ENCODE measurements at regions not wholly inside any gene's neighbourhood (a gene's known extent, or its start where the extent isn't known, plus 50 kb on each side); places are given as distances from the start of the nearest gene placed in this dataset.
A peak's percentile ranks its signal among the peaks of the same experiment; 100 is the strongest.

- Histone ChIP-seq H3K27me3 (ENCODE audit: control insufficient read depth in 2 of 2, insufficient read depth in 2 of 2, low read length in 2 of 2) (no peaks in the 10 kb centered on the region), H3K4me1 (ENCODE audit: control insufficient read depth in 2 of 2, insufficient read depth in 2 of 2, low read length in 2 of 2) (no peaks in the 10 kb centered on the region), H3K9me3 (ENCODE audit: control insufficient read depth in 2 of 2, low read length in 2 of 2) (no peaks in the 10 kb centered on the region), H3K27ac (ENCODE audit: low read depth in 2 of 2, low read length in 2 of 2) (no peak overlapping the region), H3K9ac (ENCODE audit: low read depth in 1 of 2, low read length in 2 of 2) (no peak overlapping the region), H3K4me3 (ENCODE audit: low read length in 2 of 2) (no peak overlapping the region), H3K36me3 (ENCODE audit: control insufficient read depth in 2 of 2, insufficient read depth in 2 of 2, low read length in 2 of 2) (no peaks in the 10 kb centered on the region)
Measured at GRCh38 chr13:22077205-22077683, 406.4 kb downstream of the FGF9 start.

- Histone ChIP-seq H3K27me3 (ENCODE audit: control insufficient read depth in 2 of 2, insufficient read depth in 2 of 2, low read length in 2 of 2) (no peaks in the 10 kb centered on the region), H3K4me3 (ENCODE audit: low read length in 2 of 2) (no peak overlapping the region), H3K4me1 (ENCODE audit: control insufficient read depth in 2 of 2, insufficient read depth in 2 of 2, low read length in 2 of 2) (no peaks in the 10 kb centered on the region), H3K27ac (ENCODE audit: low read depth in 2 of 2, low read length in 2 of 2) (no peak overlapping the region), H3K36me3 (ENCODE audit: control insufficient read depth in 2 of 2, insufficient read depth in 2 of 2, low read length in 2 of 2) (no peaks in the 10 kb centered on the region), H3K9me3 (ENCODE audit: control insufficient read depth in 2 of 2, low read length in 2 of 2) (no peaks in the 10 kb centered on the region), H3K9ac (ENCODE audit: low read depth in 1 of 2, low read length in 2 of 2) (no peak overlapping the region)
Measured at GRCh38 chr13:22077764-22078163, 406.9 kb downstream of the FGF9 start.

- Histone ChIP-seq H3K4me3 (ENCODE audit: low read length in 2 of 2) (no peak overlapping the region), H3K4me1 (ENCODE audit: control insufficient read depth in 2 of 2, insufficient read depth in 2 of 2, low read length in 2 of 2) (no peaks in the 10 kb centered on the region), H3K27ac (ENCODE audit: low read depth in 2 of 2, low read length in 2 of 2) (no peak overlapping the region), H3K9ac (ENCODE audit: low read depth in 1 of 2, low read length in 2 of 2) (no peak overlapping the region), H3K36me3 (ENCODE audit: control insufficient read depth in 2 of 2, insufficient read depth in 2 of 2, low read length in 2 of 2) (no peaks in the 10 kb centered on the region), H3K9me3 (ENCODE audit: control insufficient read depth in 2 of 2, low read length in 2 of 2) (no peaks in the 10 kb centered on the region), H3K27me3 (ENCODE audit: control insufficient read depth in 2 of 2, insufficient read depth in 2 of 2, low read length in 2 of 2) (no peaks in the 10 kb centered on the region)
Measured at GRCh38 chr13:22079961-22080360, 409.1 kb downstream of the FGF9 start.

GRCh38 chr13:22080832-22081231 lies 410.0 kb downstream of the FGF9 start:
- Histone ChIP-seq H3K36me3 (ENCODE audit: control insufficient read depth in 2 of 2, insufficient read depth in 2 of 2, low read length in 2 of 2) (no peaks in the 10 kb centered on the region), H3K9me3 (ENCODE audit: control insufficient read depth in 2 of 2, low read length in 2 of 2) (no peaks in the 10 kb centered on the region), H3K9ac (ENCODE audit: low read depth in 1 of 2, low read length in 2 of 2) (no peak overlapping the region), H3K4me3 (ENCODE audit: low read length in 2 of 2) (no peak overlapping the region), H3K27me3 (ENCODE audit: control insufficient read depth in 2 of 2, insufficient read depth in 2 of 2, low read length in 2 of 2) (no peaks in the 10 kb centered on the region), H3K4me1 (ENCODE audit: control insufficient read depth in 2 of 2, insufficient read depth in 2 of 2, low read length in 2 of 2) (no peaks in the 10 kb centered on the region), H3K27ac (ENCODE audit: low read depth in 2 of 2, low read length in 2 of 2) (no peak overlapping the region)

GRCh38 chr13:22081430-22081829 lies 410.6 kb downstream of the FGF9 start:
- Histone ChIP-seq H3K4me1 (ENCODE audit: control insufficient read depth in 2 of 2, insufficient read depth in 2 of 2, low read length in 2 of 2) (no peaks in the 10 kb centered on the region), H3K9me3 (ENCODE audit: control insufficient read depth in 2 of 2, low read length in 2 of 2) (no peaks in the 10 kb centered on the region), H3K27me3 (ENCODE audit: control insufficient read depth in 2 of 2, insufficient read depth in 2 of 2, low read length in 2 of 2) (no peaks in the 10 kb centered on the region), H3K27ac (ENCODE audit: low read depth in 2 of 2, low read length in 2 of 2) (no peak overlapping the region), H3K36me3 (ENCODE audit: control insufficient read depth in 2 of 2, insufficient read depth in 2 of 2, low read length in 2 of 2) (no peaks in the 10 kb centered on the region), H3K9ac (ENCODE audit: low read depth in 1 of 2, low read length in 2 of 2) (no peak overlapping the region), H3K4me3 (ENCODE audit: low read length in 2 of 2) (no peak overlapping the region)

GRCh38 chr13:22082030-22082429 lies 411.2 kb downstream of the FGF9 start:
- H3K4me3 ChIP-seq (ENCODE audit: low read length in 2 of 2) = no peak overlapping the region
- H3K36me3 ChIP-seq (ENCODE audit: control insufficient read depth in 2 of 2, insufficient read depth in 2 of 2, low read length in 2 of 2) = no peaks in the 10 kb centered on the region
- H3K9me3 ChIP-seq (ENCODE audit: control insufficient read depth in 2 of 2, low read length in 2 of 2) = no peaks in the 10 kb centered on the region
- no peaks in the 10 kb centered on the region for H3K4me1 ChIP-seq (ENCODE audit: control insufficient read depth in 2 of 2, insufficient read depth in 2 of 2, low read length in 2 of 2)
- H3K27me3 ChIP-seq (ENCODE audit: control insufficient read depth in 2 of 2, insufficient read depth in 2 of 2, low read length in 2 of 2) = no peaks in the 10 kb centered on the region
- no peak overlapping the region for H3K9ac ChIP-seq (ENCODE audit: low read depth in 1 of 2, low read length in 2 of 2)
- no peak overlapping the region for H3K27ac ChIP-seq (ENCODE audit: low read depth in 2 of 2, low read length in 2 of 2)

- Histone ChIP-seq H3K4me1 (ENCODE audit: control insufficient read depth in 2 of 2, insufficient read depth in 2 of 2, low read length in 2 of 2) (no peaks in the 10 kb centered on the region), H3K27me3 (ENCODE audit: control insufficient read depth in 2 of 2, insufficient read depth in 2 of 2, low read length in 2 of 2) (no peaks in the 10 kb centered on the region), H3K9me3 (ENCODE audit: control insufficient read depth in 2 of 2, low read length in 2 of 2) (no peaks in the 10 kb centered on the region), H3K36me3 (ENCODE audit: control insufficient read depth in 2 of 2, insufficient read depth in 2 of 2, low read length in 2 of 2) (no peaks in the 10 kb centered on the region), H3K4me3 (ENCODE audit: low read length in 2 of 2) (no peak overlapping the region), H3K9ac (ENCODE audit: low read depth in 1 of 2, low read length in 2 of 2) (no peak overlapping the region), H3K27ac (ENCODE audit: low read depth in 2 of 2, low read length in 2 of 2) (no peak overlapping the region)
Measured at GRCh38 chr13:22082437-22083100, 411.7 kb downstream of the FGF9 start.

GRCh38 chr13:22085001-22085400 lies 414.1 kb downstream of the FGF9 start:
- H3K4me1 ChIP-seq (ENCODE audit: control insufficient read depth in 2 of 2, insufficient read depth in 2 of 2, low read length in 2 of 2) = peaks cover 7% of the 10 kb centered on the region in 2 donors
- no peaks in the 10 kb centered on the region for H3K9me3 ChIP-seq (ENCODE audit: control insufficient read depth in 2 of 2, low read length in 2 of 2)
- H3K36me3 ChIP-seq (ENCODE audit: control insufficient read depth in 2 of 2, insufficient read depth in 2 of 2, low read length in 2 of 2) = no peaks in the 10 kb centered on the region
- H3K4me3 ChIP-seq (ENCODE audit: low read length in 2 of 2) = no peak overlapping the region
- no peak overlapping the region for H3K9ac ChIP-seq (ENCODE audit: low read depth in 1 of 2, low read length in 2 of 2)
- H3K27ac ChIP-seq (ENCODE audit: low read depth in 2 of 2, low read length in 2 of 2) = no peak overlapping the region
- H3K27me3 ChIP-seq (ENCODE audit: control insufficient read depth in 2 of 2, insufficient read depth in 2 of 2, low read length in 2 of 2) = no peaks in the 10 kb centered on the region

GRCh38 chr13:22086597-22087330 lies 415.9 kb downstream of the FGF9 start:
- Histone ChIP-seq H3K4me3 (ENCODE audit: low read length in 2 of 2) (no peak overlapping the region), H3K27ac (ENCODE audit: low read depth in 2 of 2, low read length in 2 of 2) (no peak overlapping the region), H3K36me3 (ENCODE audit: control insufficient read depth in 2 of 2, insufficient read depth in 2 of 2, low read length in 2 of 2) (no peaks in the 10 kb centered on the region), H3K9me3 (ENCODE audit: control insufficient read depth in 2 of 2, low read length in 2 of 2) (no peaks in the 10 kb centered on the region), H3K27me3 (ENCODE audit: control insufficient read depth in 2 of 2, insufficient read depth in 2 of 2, low read length in 2 of 2) (no peaks in the 10 kb centered on the region), H3K4me1 (ENCODE audit: control insufficient read depth in 2 of 2, insufficient read depth in 2 of 2, low read length in 2 of 2) (peaks cover 12 to 14% of the 10 kb centered on the region in 2 donors), H3K9ac (ENCODE audit: low read depth in 1 of 2, low read length in 2 of 2) (no peak overlapping the region)

- Histone ChIP-seq H3K27ac (ENCODE audit: low read depth in 2 of 2, low read length in 2 of 2) (peak overlapping the region; percentile 34 to 35), H3K27me3 (ENCODE audit: control insufficient read depth in 2 of 2, insufficient read depth in 2 of 2, low read length in 2 of 2) (no peaks in the 10 kb centered on the region), H3K4me3 (ENCODE audit: low read length in 2 of 2) (no peak overlapping the region), H3K9me3 (ENCODE audit: control insufficient read depth in 2 of 2, low read length in 2 of 2) (no peaks in the 10 kb centered on the region), H3K9ac (ENCODE audit: low read depth in 1 of 2, low read length in 2 of 2) (no peak overlapping the region), H3K4me1 (ENCODE audit: control insufficient read depth in 2 of 2, insufficient read depth in 2 of 2, low read length in 2 of 2) (peaks cover 12 to 14% of the 10 kb centered on the region in 2 donors), H3K36me3 (ENCODE audit: control insufficient read depth in 2 of 2, insufficient read depth in 2 of 2, low read length in 2 of 2) (no peaks in the 10 kb centered on the region)
Measured at GRCh38 chr13:22090106-22090505, 419.2 kb downstream of the FGF9 start.

Data from mucosa of rectum (tissue), 2 donors.